ENCODE measurements at regions not wholly inside any gene's neighbourhood (a gene's known extent, or its start where the extent isn't known, plus 50 kb on each side); places are given as distances from the start of the nearest gene placed in this dataset.

GRCh38 chr12:77559400-77560074 lies 271.2 kb upstream of the NAV3 start:
- no peaks in the 10 kb centered on the region for H3K27me3 ChIP-seq (replicated peaks in 1 of 2; ENCODE audit: control insufficient read depth in 2 of 2, insufficient read depth in 2 of 2, low read length in 1 of 2)
- no peaks in the 10 kb centered on the region for H3K36me3 ChIP-seq (ENCODE audit: control insufficient read depth in 2 of 2, insufficient read depth in 2 of 2, low read length in 1 of 2)
- no peaks in the 10 kb centered on the region for H3K9me3 ChIP-seq (replicated peaks; ENCODE audit: control insufficient read depth, insufficient read depth, low read length)
- H3K4me3 ChIP-seq: no peak overlapping the region
- ChIA-PET POLR2A (interaction anchor here (0.6 kb wide), 1 partner anchor 20 kb away, joined by 3 read pairs; no protein-coding TSS in a partner anchor), RAD21 (ENCODE audit: unreplicated experiment) (no interaction called here), SMC1A (ENCODE audit: uncharacterized antibody, unreplicated experiment) (no interaction called here), CTCF (no interaction called here)
- H2AFZ ChIP-seq (ENCODE audit: control insufficient read depth, low read depth, low read length): no peak overlapping the region
- in situ Hi-C loops (cut with MboI) (no loop called here), intact Hi-C loops (cut with micrococcal nuclease; ENCODE audit: unreplicated experiment) (no loop called here)
- no peak overlapping the region for H3K4me2 ChIP-seq (ENCODE audit: control insufficient read depth, insufficient read depth)
- DNase-seq (ENCODE audit: low read depth, low spot score) (no peak), FAIRE-seq (no peak), ATAC-seq (no peak)
- H3K27ac ChIP-seq (ENCODE audit: control insufficient read depth, insufficient read depth): no peak overlapping the region
- no peaks in the 10 kb centered on the region for H4K20me1 ChIP-seq (ENCODE audit: control insufficient read depth, insufficient read depth)
- BruUV-seq (replicated peaks): no TSS peak
- WGBS (ENCODE audit: insufficient coverage, insufficient replicate concordance, low lambda C conversion rate, missing lambda C conversion rate): 51% methylated on average over 12 of the region's 12 CpGs
- no peak overlapping the region for H3K9ac ChIP-seq (ENCODE audit: control insufficient read depth, insufficient read depth, low read length)
- no peaks in the 10 kb centered on the region for H3K79me2 ChIP-seq (ENCODE audit: control insufficient read depth, insufficient read depth, low read length)
- H3K4me1 ChIP-seq (ENCODE audit: control insufficient read depth, insufficient read depth, low read length): no peaks in the 10 kb centered on the region
- TF ChIP-seq IKZF1 (conservative IDR thresholded peaks at IDR 0.05) (no peak), MAX (IDR thresholded peaks at IDR 0.05; ENCODE audit: low read depth, low read length) (no peak), CTCF (IDR thresholded peaks at IDR 0.05 in 2 of 3, conservative IDR thresholded peaks at IDR 0.05 in 1 of 3; ENCODE audit: control insufficient read depth in 2 of 3, extremely low read depth in 1 of 3, insufficient read depth in 1 of 3, low read depth in 3 of 3, low read length in 3 of 3) (no peak), NFYB (IDR thresholded peaks at IDR 0.05; ENCODE audit: insufficient read depth, low read depth, low read length) (no peak), MLLT1 (IDR thresholded peaks at IDR 0.05) (no peak), BHLHE40 (IDR thresholded peaks at IDR 0.05; ENCODE audit: borderline replicate concordance in 1 of 2, low read depth in 2 of 2, low read length in 1 of 2) (no peak), BMI1 (IDR thresholded peaks at IDR 0.05; ENCODE audit: borderline replicate concordance) (no peak), E2F4 (IDR thresholded peaks at IDR 0.05; ENCODE audit: low read depth, low read length) (no peak), YY1 (IDR thresholded peaks at IDR 0.05; ENCODE audit: low read depth, low read length) (no peak), HSF1 (IDR thresholded peaks at IDR 0.05; ENCODE audit: low read depth, low read length) (no peak), CREM (IDR thresholded peaks at IDR 0.05; ENCODE audit: low read depth) (no peak), STAT1 (conservative IDR thresholded peaks at IDR 0.05) (no peak), JUND (IDR thresholded peaks at IDR 0.05; ENCODE audit: low read depth, low read length) (no peak), ZBTB4 (CRISPR knock-in tag; IDR thresholded peaks at IDR 0.05) (no peak)

All from GM12878 (cell line).